ENCODE measurements at regions not wholly inside any gene's neighbourhood (a gene's known extent, or its start where the extent isn't known, plus 50 kb on each side); places are given as distances from the start of the nearest gene placed in this dataset.

DNA sequence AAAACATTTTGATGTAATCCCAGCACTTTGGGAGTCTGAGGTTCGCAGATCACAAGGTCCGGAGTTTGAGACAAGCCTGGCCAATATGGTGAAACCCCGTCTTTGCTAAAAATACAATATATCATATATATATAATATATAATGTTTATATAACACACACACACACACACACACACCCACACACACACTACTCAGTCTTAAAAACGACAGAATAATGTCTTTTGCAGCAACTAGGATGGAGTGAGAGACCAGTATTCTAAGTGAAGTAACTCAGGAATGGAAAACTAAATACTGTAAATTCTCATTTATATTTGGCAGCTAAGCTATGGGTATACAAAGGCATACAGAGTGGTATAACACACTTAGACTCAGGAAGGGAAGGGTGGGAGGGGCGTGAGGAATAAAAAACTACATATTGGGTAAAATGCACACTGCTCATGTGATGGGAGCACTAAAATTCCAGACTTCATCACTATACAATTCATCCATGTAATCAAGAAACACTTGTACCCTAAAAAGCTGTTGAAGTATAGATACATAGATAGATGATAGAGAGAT, 231.2 kb upstream of the SEMA3A start:
- TF ChIP-seq, protein P1, sequence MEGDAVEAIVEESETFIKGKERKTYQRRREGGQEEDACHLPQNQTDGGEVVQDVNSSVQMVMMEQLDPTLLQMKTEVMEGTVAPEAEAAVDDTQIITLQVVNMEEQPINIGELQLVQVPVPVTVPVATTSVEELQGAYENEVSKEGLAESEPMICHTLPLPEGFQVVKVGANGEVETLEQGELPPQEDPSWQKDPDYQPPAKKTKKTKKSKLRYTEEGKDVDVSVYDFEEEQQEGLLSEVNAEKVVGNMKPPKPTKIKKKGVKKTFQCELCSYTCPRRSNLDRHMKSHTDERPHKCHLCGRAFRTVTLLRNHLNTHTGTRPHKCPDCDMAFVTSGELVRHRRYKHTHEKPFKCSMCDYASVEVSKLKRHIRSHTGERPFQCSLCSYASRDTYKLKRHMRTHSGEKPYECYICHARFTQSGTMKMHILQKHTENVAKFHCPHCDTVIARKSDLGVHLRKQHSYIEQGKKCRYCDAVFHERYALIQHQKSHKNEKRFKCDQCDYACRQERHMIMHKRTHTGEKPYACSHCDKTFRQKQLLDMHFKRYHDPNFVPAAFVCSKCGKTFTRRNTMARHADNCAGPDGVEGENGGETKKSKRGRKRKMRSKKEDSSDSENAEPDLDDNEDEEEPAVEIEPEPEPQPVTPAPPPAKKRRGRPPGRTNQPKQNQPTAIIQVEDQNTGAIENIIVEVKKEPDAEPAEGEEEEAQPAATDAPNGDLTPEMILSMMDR (IDR thresholded peaks at IDR 0.05), result no peak
- TF ChIP-seq POLR2A (IDR thresholded peaks at IDR 0.05), result no peak

Measured in right lobe of liver (tissue), 4 donors.